ENCODE measurements at regions not wholly inside any gene's neighbourhood (a gene's known extent, or its start where the extent isn't known, plus 50 kb on each side); places are given as distances from the start of the nearest gene placed in this dataset.

- TF ChIP-seq CTCF (IDR thresholded peaks at IDR 0.05): no peak
- TF ChIP-seq POLR2A (IDR thresholded peaks at IDR 0.05): no peak
- no peak for TF ChIP-seq POLR2AphosphoS5 (IDR thresholded peaks at IDR 0.05)
- TF ChIP-seq EP300 (IDR thresholded peaks at IDR 0.05; ENCODE audit: low read depth): no peak
Measured at GRCh38 chr3:117139681-117140080, 430.1 kb downstream of the TUSC7 start.

All from transverse colon (tissue), 4 donors.